Stimulated activated naive CD4-positive, alpha-beta T cell treated with Interleukin-2 at 50 U/mL for 16 hours (primary cell): ENCODE measurements at regions not wholly inside any gene's neighbourhood (a gene's known extent, or its start where the extent isn't known, plus 50 kb on each side); places are given as distances from the start of the nearest gene placed in this dataset.
A peak's percentile ranks its signal among the peaks of the same experiment; 100 is the strongest.
"Not testable (repeated sequence)": the region's sequence is repeated elsewhere in the genome, so short reads cannot be mapped to it uniquely, and the experiment has no call there.

Experiments used
- DNase-seq: peaks from one replicate; lab custom pipeline; 2025; lab: John Stamatoyannopoulos, UW

GRCh38 chr22:22784249-22785039 lies 103.2 kb upstream of the IGLL5 start:
- DNase-seq: no peak

GRCh38 chr22:22785316-22786065 lies 102.1 kb upstream of the IGLL5 start:
- DNase-seq: no peak

GRCh38 chr22:22786301-22787115 lies 101.1 kb upstream of the IGLL5 start:
- no peak for DNase-seq

GRCh38 chr22:22787151-22787550 lies 100.5 kb upstream of the IGLL5 start:
- DNase-seq: no peak

- peak; percentile 58 for DNase-seq
Observed at GRCh38 chr22:22787786-22788459, 99.7 kb upstream of the IGLL5 start.

GRCh38 chr22:22788460-22789037 lies 99.1 kb upstream of the IGLL5 start:
- no peak for DNase-seq

GRCh38 chr22:22789233-22789921 lies 98.2 kb upstream of the IGLL5 start:
- no peak for DNase-seq

GRCh38 chr22:22789922-22790845 lies 97.4 kb upstream of the IGLL5 start:
- no peak for DNase-seq

- no peak for DNase-seq
Observed at GRCh38 chr22:22791438-22792181, 96.0 kb upstream of the IGLL5 start.

- DNase-seq: not testable (repeated sequence)
Observed at GRCh38 chr22:22792205-22792786, 95.3 kb upstream of the IGLL5 start.

- not testable (repeated sequence) for DNase-seq
Observed at GRCh38 chr22:22795639-22796038, 92.0 kb upstream of the IGLL5 start.

GRCh38 chr22:22796724-22797123 lies 90.9 kb upstream of the IGLL5 start:
- DNase-seq: no peak

GRCh38 chr22:22798232-22798616 lies 89.4 kb upstream of the IGLL5 start:
- DNase-seq: no peak

- DNase-seq: no peak
Observed at GRCh38 chr22:22798716-22799115, 88.9 kb upstream of the IGLL5 start.

- no peak for DNase-seq
Observed at GRCh38 chr22:22799561-22799960, 88.1 kb upstream of the IGLL5 start.

GRCh38 chr22:22800716-22801115 lies 86.9 kb upstream of the IGLL5 start:
- no peak for DNase-seq

- DNase-seq: no peak
Observed at GRCh38 chr22:22802339-22802970, 85.2 kb upstream of the IGLL5 start.

- DNase-seq: no peak
Observed at GRCh38 chr22:22803285-22803853, 84.2 kb upstream of the IGLL5 start.
